Ishikawa (cell line): ENCODE measurements at regions not wholly inside any gene's neighbourhood (a gene's known extent, or its start where the extent isn't known, plus 50 kb on each side); places are given as distances from the start of the nearest gene placed in this dataset.

Experiments
- CEBPB ChIP-seq: IDR thresholded peaks from 2 replicates; pipeline ENCODE4 v1.6.1; 2012
- CREB1 ChIP-seq: IDR thresholded peaks from 2 replicates; pipeline ENCODE4 v1.6.1; 2012; ENCODE audit warnings: low read depth
- EGR1 ChIP-seq: IDR thresholded peaks from 2 replicates; pipeline ENCODE4 v1.6.1; 2012
- EP300 ChIP-seq: IDR thresholded peaks from 2 replicates; pipeline ENCODE4 v1.6.1; 2012; ENCODE audit warnings: borderline replicate concordance
- FOXM1 ChIP-seq: IDR thresholded peaks from 2 replicates; pipeline ENCODE4 v1.6.1; 2012; ENCODE audit warnings: low read depth, borderline replicate concordance
- NFIC ChIP-seq: IDR thresholded peaks from 2 replicates; pipeline ENCODE4 v1.6.1; 2012
- RAD21 ChIP-seq: IDR thresholded peaks from 2 replicates; pipeline ENCODE4 v1.6.1; 2012; ENCODE audit warnings: low read depth
- TAF1 ChIP-seq: IDR thresholded peaks from 2 replicates; pipeline ENCODE4 v1.6.1; 2012; ENCODE audit warnings: low read depth, mild to moderate bottlenecking
- TCF12 ChIP-seq: IDR thresholded peaks from 2 replicates; pipeline ENCODE4 v1.6.1; 2012; ENCODE audit warnings: low read depth
- TEAD4 ChIP-seq: IDR thresholded peaks from 2 replicates; pipeline ENCODE4 v1.6.1; 2012
- YY1 ChIP-seq: IDR thresholded peaks from 2 replicates; pipeline ENCODE4 v1.6.1; 2012; ENCODE audit warnings: low read depth
- ZBTB7A ChIP-seq: IDR thresholded peaks from 2 replicates; pipeline ENCODE4 v1.6.1; 2012; ENCODE audit warnings: low read depth
- TF ChIP-seq, protein P1 (sequence below): IDR thresholded peaks from 2 replicates; pipeline ENCODE4 v1.6.1; 2012; ENCODE audit warnings: low read depth, mild to moderate bottlenecking
- TF ChIP-seq, protein P2 (sequence below): IDR thresholded peaks from 2 replicates; pipeline ENCODE4 v1.6.1; 2012
- TF ChIP-seq, protein P3 (sequence below): IDR thresholded peaks from 2 replicates; pipeline ENCODE4 v1.6.1; 2012

DNA sequence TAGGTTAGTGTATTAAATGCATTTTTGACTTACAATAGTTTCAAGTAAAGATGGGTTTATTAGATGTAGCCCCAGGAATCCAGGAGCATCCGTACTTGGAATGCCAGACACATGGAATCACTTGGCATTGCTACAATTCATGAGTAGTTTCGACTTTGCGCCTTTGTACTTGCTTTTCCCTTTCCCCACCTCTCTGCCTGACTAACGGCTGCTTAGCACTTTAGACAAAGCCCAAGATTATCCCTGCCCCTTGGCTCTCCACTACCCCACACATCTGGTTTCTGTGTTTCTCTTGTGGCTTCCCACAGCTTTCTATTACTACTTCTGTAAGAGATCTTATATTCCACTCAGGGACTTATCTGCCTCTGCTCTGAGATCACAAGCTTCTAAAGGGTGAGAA is 397.7 kb upstream of the POU3F1 start:
- TF ChIP-seq ZBTB7A (no peak), CEBPB (no peak), FOXM1 (no peak), NFIC (no peak), YY1 (no peak), EP300 (no peak), TEAD4 (no peak)
- TF ChIP-seq, protein P1, sequence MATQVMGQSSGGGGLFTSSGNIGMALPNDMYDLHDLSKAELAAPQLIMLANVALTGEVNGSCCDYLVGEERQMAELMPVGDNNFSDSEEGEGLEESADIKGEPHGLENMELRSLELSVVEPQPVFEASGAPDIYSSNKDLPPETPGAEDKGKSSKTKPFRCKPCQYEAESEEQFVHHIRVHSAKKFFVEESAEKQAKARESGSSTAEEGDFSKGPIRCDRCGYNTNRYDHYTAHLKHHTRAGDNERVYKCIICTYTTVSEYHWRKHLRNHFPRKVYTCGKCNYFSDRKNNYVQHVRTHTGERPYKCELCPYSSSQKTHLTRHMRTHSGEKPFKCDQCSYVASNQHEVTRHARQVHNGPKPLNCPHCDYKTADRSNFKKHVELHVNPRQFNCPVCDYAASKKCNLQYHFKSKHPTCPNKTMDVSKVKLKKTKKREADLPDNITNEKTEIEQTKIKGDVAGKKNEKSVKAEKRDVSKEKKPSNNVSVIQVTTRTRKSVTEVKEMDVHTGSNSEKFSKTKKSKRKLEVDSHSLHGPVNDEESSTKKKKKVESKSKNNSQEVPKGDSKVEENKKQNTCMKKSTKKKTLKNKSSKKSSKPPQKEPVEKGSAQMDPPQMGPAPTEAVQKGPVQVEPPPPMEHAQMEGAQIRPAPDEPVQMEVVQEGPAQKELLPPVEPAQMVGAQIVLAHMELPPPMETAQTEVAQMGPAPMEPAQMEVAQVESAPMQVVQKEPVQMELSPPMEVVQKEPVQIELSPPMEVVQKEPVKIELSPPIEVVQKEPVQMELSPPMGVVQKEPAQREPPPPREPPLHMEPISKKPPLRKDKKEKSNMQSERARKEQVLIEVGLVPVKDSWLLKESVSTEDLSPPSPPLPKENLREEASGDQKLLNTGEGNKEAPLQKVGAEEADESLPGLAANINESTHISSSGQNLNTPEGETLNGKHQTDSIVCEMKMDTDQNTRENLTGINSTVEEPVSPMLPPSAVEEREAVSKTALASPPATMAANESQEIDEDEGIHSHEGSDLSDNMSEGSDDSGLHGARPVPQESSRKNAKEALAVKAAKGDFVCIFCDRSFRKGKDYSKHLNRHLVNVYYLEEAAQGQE: no peak
- TF ChIP-seq, protein P2, sequence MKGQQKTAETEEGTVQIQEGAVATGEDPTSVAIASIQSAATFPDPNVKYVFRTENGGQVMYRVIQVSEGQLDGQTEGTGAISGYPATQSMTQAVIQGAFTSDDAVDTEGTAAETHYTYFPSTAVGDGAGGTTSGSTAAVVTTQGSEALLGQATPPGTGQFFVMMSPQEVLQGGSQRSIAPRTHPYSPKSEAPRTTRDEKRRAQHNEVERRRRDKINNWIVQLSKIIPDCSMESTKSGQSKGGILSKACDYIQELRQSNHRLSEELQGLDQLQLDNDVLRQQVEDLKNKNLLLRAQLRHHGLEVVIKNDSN: no peak

DNA sequence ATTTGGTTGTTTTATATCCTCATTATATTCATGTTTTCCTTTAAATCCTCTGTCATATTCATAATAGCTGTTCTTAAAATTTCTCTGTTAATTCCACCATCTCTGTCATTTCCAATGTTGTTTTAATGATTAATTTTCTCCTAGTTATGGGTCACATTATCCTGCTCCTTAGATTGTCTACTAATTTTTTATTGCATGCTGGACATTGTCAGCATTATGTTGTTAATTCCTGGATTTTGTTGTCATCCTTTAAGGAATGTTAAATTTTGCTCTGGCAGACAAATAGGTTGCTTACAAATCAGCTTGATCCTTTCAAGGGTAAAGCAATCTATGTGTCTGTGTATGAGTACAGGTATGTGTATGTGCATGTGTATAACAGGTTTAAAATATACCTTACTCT is 393.8 kb upstream of the POU3F1 start:
- TF ChIP-seq TEAD4 (no peak), EP300 (no peak), ZBTB7A (no peak), CEBPB (no peak), EGR1 (no peak), RAD21 (no peak), TCF12 (no peak), YY1 (no peak)
- TF ChIP-seq, protein P3, sequence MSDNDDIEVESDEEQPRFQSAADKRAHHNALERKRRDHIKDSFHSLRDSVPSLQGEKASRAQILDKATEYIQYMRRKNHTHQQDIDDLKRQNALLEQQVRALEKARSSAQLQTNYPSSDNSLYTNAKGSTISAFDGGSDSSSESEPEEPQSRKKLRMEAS: no peak
- TF ChIP-seq, protein P1: no peak
- TF ChIP-seq, protein P2: no peak

DNA sequence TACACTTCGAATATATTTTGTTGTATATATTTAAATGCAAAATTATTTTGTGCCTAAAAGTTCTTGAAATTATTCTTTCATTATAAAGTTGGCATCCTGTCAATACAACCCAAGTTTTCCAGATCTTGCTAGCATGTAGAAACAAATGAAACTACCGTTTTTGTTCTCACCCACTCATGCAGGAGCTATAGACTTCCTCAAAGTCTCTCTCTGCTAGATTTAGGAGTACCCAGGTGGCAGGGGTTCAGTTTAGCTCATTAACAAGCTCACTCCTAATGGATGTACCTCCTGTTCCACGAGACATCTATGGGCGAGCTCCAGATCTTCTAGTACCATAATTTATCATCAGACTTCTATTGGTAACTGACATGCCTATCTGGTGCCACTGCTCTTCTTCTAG is 390.2 kb upstream of the POU3F1 start:
- no peak for TF ChIP-seq TCF12
- TF ChIP-seq, protein P2: no peak
- TF ChIP-seq RAD21: no peak
- TF ChIP-seq, protein P1: no peak
- TF ChIP-seq NFIC: no peak
- TF ChIP-seq FOXM1: no peak
- TF ChIP-seq EP300: no peak
- TF ChIP-seq ZBTB7A: no peak
- TF ChIP-seq TAF1: no peak
- no peak for TF ChIP-seq CEBPB
- TF ChIP-seq TEAD4: no peak
- no peak for TF ChIP-seq EGR1
- TF ChIP-seq YY1: no peak
- TF ChIP-seq CREB1: no peak
- TF ChIP-seq, protein P3: no peak

DNA sequence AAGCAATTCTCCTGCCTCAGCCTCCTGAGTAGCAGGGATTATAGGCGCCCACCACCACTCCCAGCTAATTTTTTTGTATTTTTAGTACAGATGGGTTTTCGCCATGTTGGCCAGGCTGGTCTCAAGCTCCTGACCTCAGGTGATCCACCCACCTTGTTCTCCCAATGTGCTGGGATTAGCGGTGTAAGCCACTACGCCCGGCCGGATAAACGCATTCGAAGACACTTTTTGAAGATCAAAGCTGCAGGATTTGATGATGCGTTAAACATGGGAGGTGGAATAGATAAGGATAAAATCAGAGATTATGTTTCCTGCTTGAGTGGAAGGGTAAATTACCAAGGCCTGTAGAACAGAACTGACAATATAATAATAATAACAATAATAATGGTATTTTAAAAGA is 389.4 kb upstream of the POU3F1 start:
- no peak for TF ChIP-seq ZBTB7A
- TF ChIP-seq FOXM1: no peak
- no peak for TF ChIP-seq CEBPB
- TF ChIP-seq RAD21: no peak
- TF ChIP-seq NFIC: no peak
- TF ChIP-seq YY1: no peak
- TF ChIP-seq EP300: no peak
- TF ChIP-seq, protein P3: no peak
- no peak for TF ChIP-seq TAF1
- TF ChIP-seq EGR1: no peak
- no peak for TF ChIP-seq TCF12
- TF ChIP-seq, protein P1: no peak
